ENCODE measurements at regions not wholly inside any gene's neighbourhood (a gene's known extent, or its start where the extent isn't known, plus 50 kb on each side); places are given as distances from the start of the nearest gene placed in this dataset.
A peak's percentile ranks its signal among the peaks of the same experiment; 100 is the strongest.

DNA sequence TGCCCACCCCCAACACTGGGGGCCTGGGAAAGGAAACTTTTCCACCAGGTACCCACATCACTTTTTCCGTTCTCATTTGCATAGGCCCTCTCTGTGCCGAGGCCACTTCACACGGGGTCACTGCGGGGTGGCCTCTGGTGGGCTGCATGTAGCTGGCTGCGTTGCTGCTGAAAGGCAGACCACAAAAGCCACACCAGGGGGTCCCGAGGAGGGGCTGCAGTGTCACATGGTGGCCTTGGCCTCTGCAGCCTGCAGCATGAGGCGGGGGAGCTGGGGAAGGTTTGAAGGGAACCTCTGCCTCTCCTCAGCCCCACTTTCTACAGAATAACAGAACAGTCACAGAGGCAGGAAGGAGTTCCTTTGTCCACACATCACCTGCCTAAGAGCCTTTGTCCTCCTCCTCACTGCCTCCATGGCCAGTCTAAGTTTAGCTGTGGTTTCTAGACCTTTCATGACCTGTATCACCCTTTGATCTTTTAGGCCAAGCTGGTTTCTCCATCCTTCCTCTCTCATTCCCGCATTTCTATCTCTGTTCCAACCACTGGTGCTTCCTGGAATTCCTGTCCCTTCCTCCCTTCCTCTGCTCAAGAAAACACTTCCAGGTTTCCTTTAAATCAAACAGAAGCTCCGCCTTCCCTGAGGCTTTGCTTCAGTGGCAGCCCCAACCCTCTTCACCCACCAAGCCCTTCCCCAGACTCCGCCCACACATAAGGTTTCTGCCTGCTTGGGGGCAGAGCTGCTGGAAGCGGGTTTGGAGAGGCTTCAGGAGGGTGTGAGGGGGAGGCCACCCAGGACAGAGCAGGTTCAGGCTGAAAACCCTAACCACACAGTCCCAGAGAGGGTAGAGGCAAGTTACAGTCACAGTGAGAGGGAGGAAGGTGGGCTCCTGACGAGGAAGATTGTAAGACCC, 150.7 kb upstream of the TLE3 start:
- peak; percentile 61; the same call in 1 of the 2 replicates for TF ChIP-seq POU2F2 (IDR thresholded peaks at IDR 0.05; ENCODE audit: low read depth, low read length)
- no peak for TF ChIP-seq POLR2AphosphoS5 (IDR thresholded peaks at IDR 0.05; ENCODE audit: low read depth, low read length)
- no peak for DNase-seq (ENCODE audit: insufficient read length, low spot score)
- FAIRE-seq = peak; percentile 40

DNA sequence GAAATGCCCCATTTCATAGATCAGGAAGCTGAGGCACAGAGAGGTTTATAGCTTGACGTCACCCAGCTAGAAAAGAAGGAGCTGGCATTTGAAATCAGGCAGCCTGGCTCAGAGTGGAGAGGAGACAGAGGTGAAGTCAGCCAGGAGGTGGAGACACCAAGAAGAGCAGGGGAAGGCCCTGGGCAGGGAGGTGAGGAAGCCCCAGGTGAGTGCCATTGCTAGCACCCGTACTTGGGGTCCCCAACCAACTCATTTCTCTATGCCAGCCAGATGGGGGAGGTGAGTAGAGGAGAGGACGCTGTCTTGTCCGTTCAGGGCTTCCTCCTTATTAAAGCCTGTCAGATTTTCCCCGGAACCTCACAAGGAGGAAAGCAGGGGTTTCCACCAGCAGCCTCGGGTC, 149.6 kb upstream of the TLE3 start:
- no peak for FAIRE-seq
- no peak for TF ChIP-seq SPI1 (IDR thresholded peaks at IDR 0.05; ENCODE audit: low read depth, low read length)
- TF ChIP-seq POLR2AphosphoS5 (IDR thresholded peaks at IDR 0.05; ENCODE audit: low read depth, low read length) = no peak
- TF ChIP-seq PAX5 (IDR thresholded peaks at IDR 0.05; ENCODE audit: insufficient read depth, low read length, severe bottlenecking) = no peak
- TF ChIP-seq POLR2A (IDR thresholded peaks at IDR 0.05; ENCODE audit: low read depth, low read length) = no peak
- no peak for TF ChIP-seq TAF1 (IDR thresholded peaks at IDR 0.05; ENCODE audit: low read depth, low read length)
- TF ChIP-seq POU2F2 (IDR thresholded peaks at IDR 0.05; ENCODE audit: low read depth, low read length) = no peak
- no peak for DNase-seq (ENCODE audit: insufficient read length, low spot score)

DNA sequence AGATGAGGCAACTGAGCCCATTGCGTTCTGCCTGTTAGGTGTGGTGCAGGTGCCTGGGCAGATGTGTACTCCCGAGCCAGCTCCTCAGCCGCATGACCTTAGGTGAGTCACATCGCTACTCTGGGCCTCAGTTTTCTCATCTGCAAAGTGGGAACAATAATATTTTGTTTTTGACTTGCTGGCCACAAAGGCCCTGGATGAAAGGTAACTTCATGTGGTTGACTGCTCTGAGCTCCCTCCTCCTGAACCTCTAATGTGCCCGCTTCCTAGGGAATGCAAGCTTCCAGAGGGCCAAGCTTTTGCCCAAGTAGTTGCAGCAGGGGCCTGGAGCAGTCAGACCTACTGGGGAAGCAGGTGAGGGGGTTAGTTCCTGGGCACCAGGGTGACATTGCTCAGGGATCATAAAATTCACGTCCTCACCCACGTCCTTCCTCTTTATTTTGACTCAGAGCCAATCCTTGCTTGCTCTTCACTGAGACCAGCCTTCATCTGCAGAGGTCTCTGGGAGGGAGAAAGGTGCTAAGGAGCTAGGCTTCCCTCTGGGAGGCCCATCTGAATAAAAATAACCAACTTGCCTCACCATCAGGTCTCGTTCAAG, 149.0 kb upstream of the TLE3 start:
- peak; percentile 40 for FAIRE-seq
- no peak for DNase-seq (ENCODE audit: insufficient read length, low spot score)
- no peak for TF ChIP-seq POLR2A (IDR thresholded peaks at IDR 0.05; ENCODE audit: low read depth, low read length)
- TF ChIP-seq POLR2AphosphoS5 (IDR thresholded peaks at IDR 0.05; ENCODE audit: low read depth, low read length) = no peak
- TF ChIP-seq POU2F2 (IDR thresholded peaks at IDR 0.05; ENCODE audit: low read depth, low read length) = no peak
- TF ChIP-seq TAF1 (IDR thresholded peaks at IDR 0.05; ENCODE audit: low read depth, low read length) = no peak
- no peak for TF ChIP-seq PAX5 (IDR thresholded peaks at IDR 0.05; ENCODE audit: insufficient read depth, low read length, severe bottlenecking)
- TF ChIP-seq SPI1 (IDR thresholded peaks at IDR 0.05; ENCODE audit: low read depth, low read length) = no peak

DNA sequence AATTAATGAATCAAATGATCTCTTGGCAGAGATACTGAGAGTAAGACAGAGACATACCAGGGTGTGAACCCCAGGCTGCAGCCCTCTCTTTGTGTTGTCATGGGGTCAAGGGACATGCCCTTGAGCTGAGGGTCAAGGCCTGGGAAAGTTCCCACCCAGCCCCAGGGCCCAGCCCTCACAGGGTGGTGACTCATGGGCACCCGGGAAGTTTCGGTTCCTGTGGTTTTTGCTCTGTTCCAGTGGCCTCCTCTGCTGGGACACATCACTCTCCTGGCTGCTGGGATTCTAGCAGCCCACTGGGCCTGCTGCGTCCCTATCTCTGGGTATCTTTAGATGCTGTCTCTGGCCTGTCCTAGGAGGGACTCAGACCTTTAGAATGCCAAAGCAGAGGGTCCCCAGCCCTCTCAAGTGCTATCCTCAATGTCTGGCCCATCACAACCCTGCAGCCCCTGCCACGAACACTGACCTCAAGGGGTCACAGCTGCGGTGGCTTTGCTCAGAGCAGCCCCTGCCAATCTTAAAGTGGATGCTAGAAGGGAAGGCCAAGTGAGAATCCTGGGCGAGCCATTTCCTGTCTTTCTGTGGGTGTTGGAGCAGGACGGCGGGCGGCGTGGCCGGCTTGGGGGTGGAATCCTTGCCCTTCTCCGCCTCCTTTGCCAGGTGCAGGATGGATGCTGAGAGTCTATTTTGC, 148.4 kb upstream of the TLE3 start:
- DNase-seq (ENCODE audit: insufficient read length, low spot score) = no peak
- peak; percentile 72 for FAIRE-seq

DNA sequence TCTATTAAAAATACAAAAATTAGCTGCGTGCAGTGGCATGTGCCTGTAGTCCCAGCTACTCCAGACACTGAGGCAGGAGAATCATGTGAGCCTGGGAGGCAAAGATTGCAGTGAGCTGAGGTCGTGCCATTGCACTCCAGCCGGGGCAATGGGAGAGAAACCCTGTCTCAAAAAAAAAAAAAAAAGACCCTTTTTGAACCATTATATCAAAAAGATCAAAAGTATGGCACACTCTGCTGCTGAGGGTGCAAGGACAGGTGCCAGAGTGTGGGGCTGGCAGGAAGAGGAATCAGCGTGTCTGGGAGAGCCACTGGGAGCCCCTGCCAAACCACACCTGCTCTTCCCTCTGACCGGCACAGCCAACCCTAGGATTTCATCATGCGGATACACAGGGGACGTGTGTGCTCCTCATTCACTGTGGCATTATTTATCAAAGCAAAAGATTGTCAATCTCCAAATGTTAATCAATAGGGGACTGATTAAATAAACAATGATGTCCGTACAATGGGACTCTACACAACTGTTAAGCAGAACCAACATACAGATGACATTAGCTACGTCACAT, 147.3 kb upstream of the TLE3 start:
- TF ChIP-seq PAX5 (IDR thresholded peaks at IDR 0.05; ENCODE audit: insufficient read depth, low read length, severe bottlenecking) = no peak
- TF ChIP-seq POLR2AphosphoS5 (IDR thresholded peaks at IDR 0.05; ENCODE audit: low read depth, low read length) = no peak
- TF ChIP-seq TAF1 (IDR thresholded peaks at IDR 0.05; ENCODE audit: low read depth, low read length) = no peak
- no peak for TF ChIP-seq POLR2A (IDR thresholded peaks at IDR 0.05; ENCODE audit: low read depth, low read length)
- DNase-seq (ENCODE audit: insufficient read length, low spot score) (no peak), FAIRE-seq (no peak)

More for the DNA sequence above, 148.4 kb upstream of the TLE3 start:
- TF ChIP-seq SPI1 (IDR thresholded peaks at IDR 0.05; ENCODE audit: low read depth, low read length) (peak; percentile 47), TAF1 (IDR thresholded peaks at IDR 0.05; ENCODE audit: low read depth, low read length) (no peak), PAX5 (IDR thresholded peaks at IDR 0.05; ENCODE audit: insufficient read depth, low read length, severe bottlenecking) (no peak), POLR2A (IDR thresholded peaks at IDR 0.05; ENCODE audit: low read depth, low read length) (no peak)

DNA sequence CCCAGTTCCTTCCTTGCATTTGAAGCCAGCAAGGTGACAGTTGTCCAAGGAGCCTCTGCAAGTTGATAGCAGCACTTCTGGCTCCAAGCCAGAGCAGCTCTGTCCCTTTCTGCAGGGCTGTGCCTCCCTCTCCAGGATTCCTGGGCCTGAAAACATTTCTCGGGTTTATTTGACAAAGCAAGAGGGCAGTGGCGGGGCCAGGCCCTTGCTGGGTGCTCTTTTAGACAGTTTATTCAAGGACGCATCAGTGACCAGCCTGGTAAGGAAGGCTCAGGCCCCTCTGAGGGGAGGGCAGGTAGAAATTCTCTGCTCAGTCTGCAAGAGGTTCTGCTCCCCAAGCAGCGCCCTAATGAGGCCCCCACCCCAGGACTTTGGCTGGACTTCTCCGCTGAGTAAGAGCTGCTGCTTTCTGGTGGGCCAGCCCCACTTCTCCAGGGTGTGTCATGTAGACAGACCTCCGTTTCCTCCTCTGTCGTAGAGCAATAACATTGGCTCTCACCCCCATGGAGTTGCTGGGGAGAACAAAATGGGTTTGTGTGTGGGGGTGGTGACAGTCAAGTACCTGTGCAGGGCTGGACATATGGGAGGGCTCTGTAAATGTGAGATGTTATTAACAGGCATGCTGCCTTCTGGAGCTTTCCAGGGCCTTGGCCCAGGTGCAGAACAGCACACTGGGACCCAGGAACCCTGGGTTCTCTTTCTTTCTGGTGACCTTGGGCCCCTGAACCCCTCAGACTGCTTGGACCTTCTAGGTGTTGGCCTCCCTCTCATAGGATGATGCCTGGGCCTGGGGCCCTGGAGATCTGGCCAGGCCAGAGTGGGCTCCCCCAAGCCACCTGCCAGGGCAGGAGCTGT, 146.2 kb upstream of the TLE3 start:
- DNase-seq (ENCODE audit: insufficient read length, low spot score) (no peak), FAIRE-seq (no peak)
- no peak for TF ChIP-seq POLR2A (IDR thresholded peaks at IDR 0.05; ENCODE audit: low read depth, low read length)
- TF ChIP-seq POU2F2 (IDR thresholded peaks at IDR 0.05; ENCODE audit: low read depth, low read length) = no peak
- no peak for TF ChIP-seq POLR2AphosphoS5 (IDR thresholded peaks at IDR 0.05; ENCODE audit: low read depth, low read length)
- no peak for TF ChIP-seq PAX5 (IDR thresholded peaks at IDR 0.05; ENCODE audit: insufficient read depth, low read length, severe bottlenecking)
- no peak for TF ChIP-seq SPI1 (IDR thresholded peaks at IDR 0.05; ENCODE audit: low read depth, low read length)
- no peak for TF ChIP-seq TAF1 (IDR thresholded peaks at IDR 0.05; ENCODE audit: low read depth, low read length)

DNA sequence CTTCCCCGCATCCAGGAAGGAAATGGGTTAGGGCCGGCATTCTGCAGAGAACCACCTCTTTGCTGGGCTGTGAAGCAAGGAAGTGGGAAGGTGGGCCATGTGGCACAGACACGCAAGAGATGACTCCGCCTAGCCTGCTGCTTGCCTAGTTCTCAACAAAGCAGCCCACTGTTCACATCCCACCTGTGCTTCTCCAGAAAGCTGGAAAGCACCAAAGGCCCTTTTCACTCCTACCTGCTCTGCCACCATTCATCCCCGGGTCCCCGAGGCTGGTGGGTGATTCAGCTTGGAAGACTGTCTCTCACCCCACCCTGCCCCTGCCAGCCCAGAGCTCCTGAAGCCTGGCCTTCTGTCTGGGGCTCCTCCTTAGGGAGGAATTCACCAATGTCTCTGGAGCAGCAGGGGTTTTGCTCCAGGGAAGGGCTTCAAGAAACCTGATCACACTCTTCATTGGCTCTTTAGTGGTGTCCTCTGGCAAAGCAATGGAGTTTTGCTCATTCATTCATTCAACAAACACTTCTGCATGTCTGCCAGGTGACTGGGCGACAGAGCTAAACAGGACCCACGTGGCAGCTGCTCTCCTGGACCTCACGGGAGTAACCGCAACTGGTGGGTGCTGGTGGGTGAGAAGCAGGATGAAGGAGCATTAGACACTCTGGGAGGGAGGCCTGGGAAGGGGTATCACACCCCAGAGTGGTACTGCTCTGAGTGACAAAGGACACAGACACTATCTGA, 145.4 kb upstream of the TLE3 start:
- FAIRE-seq (no peak), DNase-seq (ENCODE audit: insufficient read length, low spot score) (no peak)
- TF ChIP-seq PAX5 (IDR thresholded peaks at IDR 0.05; ENCODE audit: insufficient read depth, low read length, severe bottlenecking) (no peak), TAF1 (IDR thresholded peaks at IDR 0.05; ENCODE audit: low read depth, low read length) (no peak), POLR2A (IDR thresholded peaks at IDR 0.05; ENCODE audit: low read depth, low read length) (no peak), POLR2AphosphoS5 (IDR thresholded peaks at IDR 0.05; ENCODE audit: low read depth, low read length) (no peak), POU2F2 (IDR thresholded peaks at IDR 0.05; ENCODE audit: low read depth, low read length) (no peak), SPI1 (IDR thresholded peaks at IDR 0.05; ENCODE audit: low read depth, low read length) (no peak)

DNA sequence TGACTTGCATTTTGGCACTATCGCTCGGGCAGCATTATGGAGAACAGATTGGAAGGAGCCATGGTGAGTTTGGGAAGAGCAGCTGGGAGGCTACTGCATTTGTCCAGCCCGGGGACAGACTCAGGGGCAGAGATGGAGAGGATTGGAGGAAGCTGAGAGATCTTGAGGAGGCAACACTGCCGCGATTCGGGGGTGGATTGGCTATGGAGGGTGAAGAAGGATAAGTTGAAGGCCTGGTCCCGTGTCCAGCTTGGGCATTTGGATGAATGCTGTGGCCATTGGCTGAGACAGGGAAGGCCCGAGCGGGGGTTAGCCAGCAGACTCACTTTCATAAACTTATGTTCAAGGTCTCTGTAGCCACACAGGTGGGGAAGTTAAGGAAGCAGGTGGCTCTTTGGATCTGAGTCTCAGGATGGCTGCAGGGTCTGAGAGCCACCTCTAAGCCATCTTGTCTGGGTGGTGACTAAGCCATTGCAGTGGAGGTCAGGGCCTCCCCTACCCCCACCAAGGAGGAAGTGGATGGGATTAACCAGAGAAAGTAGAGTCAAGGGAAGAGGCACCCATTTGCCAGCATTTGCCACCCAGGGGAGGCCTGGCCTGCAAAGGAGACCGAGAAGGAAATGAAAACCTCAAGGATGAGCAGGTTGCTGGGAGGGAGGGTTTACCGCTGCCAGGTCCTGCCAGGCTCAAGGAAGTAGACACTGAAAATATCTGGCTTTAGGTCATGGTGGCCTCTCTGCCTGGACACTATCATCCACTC, 144.0 kb upstream of the TLE3 start:
- TF ChIP-seq POLR2A (IDR thresholded peaks at IDR 0.05; ENCODE audit: low read depth, low read length) (no peak), POLR2AphosphoS5 (IDR thresholded peaks at IDR 0.05; ENCODE audit: low read depth, low read length) (no peak), PAX5 (IDR thresholded peaks at IDR 0.05; ENCODE audit: insufficient read depth, low read length, severe bottlenecking) (no peak), TAF1 (IDR thresholded peaks at IDR 0.05; ENCODE audit: low read depth, low read length) (no peak), POU2F2 (IDR thresholded peaks at IDR 0.05; ENCODE audit: low read depth, low read length) (no peak), SPI1 (IDR thresholded peaks at IDR 0.05; ENCODE audit: low read depth, low read length) (no peak)
- DNase-seq (ENCODE audit: insufficient read length, low spot score) = no peak
- no peak for FAIRE-seq

Measured in GM12891 (cell line).